Glutamatergic neuron (in vitro differentiated cells): ENCODE measurements at regions not wholly inside any gene's neighbourhood (a gene's known extent, or its start where the extent isn't known, plus 50 kb on each side); places are given as distances from the start of the nearest gene placed in this dataset.
"Not testable (repeated sequence)": the region's sequence is repeated elsewhere in the genome, so short reads cannot be mapped to it uniquely, and the experiment has no call there.

Experiments
- DNase-seq: peaks from one replicate; pipeline ENCODE4 v3.0.0; 2022
- H3K27ac Mint-ChIP-seq: one replicate; pipeline ENCODE4 v1.8.0; 2020; ENCODE audit warnings: mild to moderate bottlenecking, mixed read lengths, inconsistent platforms; ENCODE audit not compliant: unreplicated experiment
- H3K27me3 Mint-ChIP-seq: one replicate; pipeline ENCODE4 v1.8.0; 2020; ENCODE audit warnings: mild to moderate bottlenecking, moderate library complexity, mixed read lengths, inconsistent platforms; ENCODE audit not compliant: unreplicated experiment
- H3K36me3 Mint-ChIP-seq: one replicate; pipeline ENCODE4 v1.8.0; 2020; ENCODE audit warnings: mild to moderate bottlenecking, mixed read lengths, inconsistent platforms; ENCODE audit not compliant: unreplicated experiment
- H3K4me1 Mint-ChIP-seq: one replicate; pipeline ENCODE4 v1.8.0; 2020; ENCODE audit warnings: mild to moderate bottlenecking, low read depth, mixed read lengths, inconsistent platforms; ENCODE audit not compliant: unreplicated experiment
- H3K4me3 Mint-ChIP-seq: one replicate; pipeline ENCODE4 v1.8.0; 2020; ENCODE audit warnings: mild to moderate bottlenecking, mixed read lengths, inconsistent platforms; ENCODE audit not compliant: unreplicated experiment
- H3K9me3 Mint-ChIP-seq: one replicate; pipeline ENCODE4 v1.8.0; 2020; ENCODE audit warnings: mild to moderate bottlenecking, moderate library complexity, mixed read lengths, inconsistent platforms; ENCODE audit not compliant: unreplicated experiment
- CTCF ChIP-seq: fragments of 200-600 bp; sonication (generic); IDR thresholded peaks from one replicate; pipeline ENCODE4 v1.5.0; 2021; ENCODE audit not compliant: partially characterized antibody, unreplicated experiment

GRCh38 chr7:65609131-65609530 is 235.5 kb downstream of the ZNF92 start:
- H3K27ac Mint-ChIP-seq, result no peak overlapping the region
- H3K4me3 Mint-ChIP-seq, result no peak overlapping the region
- no peaks in the 10 kb centered on the region for H3K27me3 Mint-ChIP-seq
- peaks cover 4% of the 10 kb centered on the region for H3K4me1 Mint-ChIP-seq
- DNase-seq, result no peak
- H3K9me3 Mint-ChIP-seq, result no peaks in the 10 kb centered on the region
- no peaks in the 10 kb centered on the region for H3K36me3 Mint-ChIP-seq
- TF ChIP-seq CTCF, result no peak

- H3K27ac Mint-ChIP-seq, H3K4me1 Mint-ChIP-seq, H3K9me3 Mint-ChIP-seq, H3K36me3 Mint-ChIP-seq, H3K27me3 Mint-ChIP-seq, DNase-seq: not testable (repeated sequence)
- peak overlapping the region; percentile 7 for H3K4me3 Mint-ChIP-seq
Measured at GRCh38 chr7:65613644-65614289, 240.1 kb downstream of the ZNF92 start.

- DNase-seq, H3K9me3 Mint-ChIP-seq, H3K36me3 Mint-ChIP-seq, H3K4me3 Mint-ChIP-seq, H3K27ac Mint-ChIP-seq, H3K27me3 Mint-ChIP-seq, H3K4me1 Mint-ChIP-seq: not testable (repeated sequence)
Measured at GRCh38 chr7:65616111-65616510, 242.5 kb downstream of the ZNF92 start.

- H3K27me3 Mint-ChIP-seq, result not testable (repeated sequence)
- H3K4me1 Mint-ChIP-seq, result peaks cover 18% of the 10 kb centered on the region
Measured at GRCh38 chr7:65620216-65620615, 246.6 kb downstream of the ZNF92 start.

GRCh38 chr7:65621580-65622201 is 248.0 kb downstream of the ZNF92 start:
- H3K27me3 Mint-ChIP-seq, H3K9me3 Mint-ChIP-seq, H3K36me3 Mint-ChIP-seq, H3K4me3 Mint-ChIP-seq, H3K27ac Mint-ChIP-seq: not testable (repeated sequence)
- H3K4me1 Mint-ChIP-seq, result peaks cover 21% of the 10 kb centered on the region
- TF ChIP-seq CTCF, result peak; percentile 72
- peak; percentile 72 for DNase-seq

More at GRCh38 chr7:65620216-65620615, 246.6 kb downstream of the ZNF92 start:
- H3K36me3 Mint-ChIP-seq, H3K27ac Mint-ChIP-seq, H3K4me3 Mint-ChIP-seq, H3K9me3 Mint-ChIP-seq, DNase-seq: not testable (repeated sequence)

- H3K9me3 Mint-ChIP-seq, H3K4me3 Mint-ChIP-seq, H3K4me1 Mint-ChIP-seq, DNase-seq, H3K36me3 Mint-ChIP-seq, H3K27me3 Mint-ChIP-seq, H3K27ac Mint-ChIP-seq: not testable (repeated sequence)
Measured at GRCh38 chr7:65631236-65631635, 241.6 kb upstream of the VKORC1L1 start.

GRCh38 chr7:65633587-65634404 is 239.1 kb upstream of the VKORC1L1 start:
- not testable (repeated sequence) for DNase-seq, H3K4me1 Mint-ChIP-seq, H3K4me3 Mint-ChIP-seq, H3K9me3 Mint-ChIP-seq, H3K27me3 Mint-ChIP-seq, H3K27ac Mint-ChIP-seq, H3K36me3 Mint-ChIP-seq

- H3K27me3 Mint-ChIP-seq, H3K4me3 Mint-ChIP-seq, H3K9me3 Mint-ChIP-seq, DNase-seq, H3K36me3 Mint-ChIP-seq, H3K4me1 Mint-ChIP-seq, H3K27ac Mint-ChIP-seq: not testable (repeated sequence)
Measured at GRCh38 chr7:65638918-65639317, 234.0 kb upstream of the VKORC1L1 start.

- not testable (repeated sequence) for H3K9me3 Mint-ChIP-seq, H3K4me1 Mint-ChIP-seq, H3K4me3 Mint-ChIP-seq, H3K27me3 Mint-ChIP-seq, H3K27ac Mint-ChIP-seq, H3K36me3 Mint-ChIP-seq, DNase-seq
Measured at GRCh38 chr7:65639717-65640116, 233.2 kb upstream of the VKORC1L1 start.

- not testable (repeated sequence) for H3K4me3 Mint-ChIP-seq, DNase-seq, H3K27ac Mint-ChIP-seq, H3K9me3 Mint-ChIP-seq, H3K4me1 Mint-ChIP-seq, H3K27me3 Mint-ChIP-seq, H3K36me3 Mint-ChIP-seq
Measured at GRCh38 chr7:65643498-65643897, 229.4 kb upstream of the VKORC1L1 start.
